ENCODE measurements at regions not wholly inside any gene's neighbourhood (a gene's known extent, or its start where the extent isn't known, plus 50 kb on each side); places are given as distances from the start of the nearest gene placed in this dataset.

GRCh38 chr12:105748806-105749600 lies 389.8 kb downstream of the NUAK1 start:
- Histone ChIP-seq H3K4me1 (no peaks in the 10 kb centered on the region), H3K4me3 (ENCODE audit: low read depth, low read length) (no peak overlapping the region), H3K27me3 (no peaks in the 10 kb centered on the region), H3K9me3 (no peaks in the 10 kb centered on the region), H3K36me3 (no peaks in the 10 kb centered on the region)
- no peak for DNase-seq
- TF ChIP-seq CTCF (IDR thresholded peaks at IDR 0.05; ENCODE audit: low read depth, low read length): no peak

GRCh38 chr12:105750096-105750495 lies 388.7 kb downstream of the NUAK1 start:
- no peak for DNase-seq
- Histone ChIP-seq H3K4me3 (ENCODE audit: low read depth, low read length) (no peak overlapping the region), H3K36me3 (no peaks in the 10 kb centered on the region), H3K27me3 (no peaks in the 10 kb centered on the region), H3K9me3 (no peaks in the 10 kb centered on the region), H3K4me1 (no peaks in the 10 kb centered on the region)
- no peak for TF ChIP-seq CTCF (IDR thresholded peaks at IDR 0.05; ENCODE audit: low read depth, low read length)

DNA sequence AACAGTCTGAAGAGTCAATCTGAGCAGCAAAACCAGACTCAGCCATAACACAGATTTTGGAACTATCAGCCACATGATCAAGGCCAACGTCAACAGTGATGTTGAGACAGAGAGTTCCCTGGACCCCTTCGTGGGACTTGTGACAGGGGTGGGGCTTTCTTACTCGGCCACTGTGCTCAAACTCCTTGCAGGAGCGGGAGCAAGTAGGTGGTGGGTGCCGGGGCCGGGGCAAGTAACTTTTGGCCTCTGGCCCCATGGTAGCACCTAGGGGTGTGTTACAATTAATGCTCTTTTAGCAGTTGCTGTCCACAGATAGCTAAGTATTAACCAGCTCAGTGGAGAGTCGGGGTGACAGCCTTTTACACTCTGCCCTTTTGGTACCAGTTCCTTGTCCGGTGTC lies 384.4 kb downstream of the NUAK1 start:
- no peak for DNase-seq
- TF ChIP-seq CTCF (IDR thresholded peaks at IDR 0.05; ENCODE audit: low read depth, low read length): no peak
- Histone ChIP-seq H3K36me3 (no peaks in the 10 kb centered on the region), H3K4me1 (no peaks in the 10 kb centered on the region), H3K4me3 (ENCODE audit: low read depth, low read length) (no peak overlapping the region), H3K9me3 (no peaks in the 10 kb centered on the region), H3K27me3 (no peaks in the 10 kb centered on the region)

DNA sequence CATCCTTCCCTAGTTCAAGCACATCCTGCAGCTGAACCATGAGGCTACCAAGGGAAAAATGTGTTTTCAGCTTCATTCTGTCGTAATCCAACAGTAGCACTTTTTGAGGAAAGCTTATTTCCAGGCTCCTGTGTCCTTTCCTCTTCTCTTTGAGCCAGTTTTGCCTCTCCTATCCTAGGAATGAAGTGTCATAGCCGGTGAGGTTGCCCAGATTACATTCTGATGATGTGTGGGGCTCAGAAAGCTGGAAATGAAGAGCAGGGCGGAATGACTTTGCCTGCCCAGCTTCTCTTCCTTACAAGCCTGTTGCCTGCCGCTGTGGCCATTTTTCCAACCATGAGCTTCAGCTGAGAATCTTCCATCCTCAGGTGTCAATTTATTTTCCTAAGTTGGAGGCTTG lies 381.8 kb downstream of the NUAK1 start:
- H3K4me3 ChIP-seq (ENCODE audit: low read depth, low read length): no peak overlapping the region
- H3K27me3 ChIP-seq: no peaks in the 10 kb centered on the region
- DNase-seq: no peak
- no peaks in the 10 kb centered on the region for H3K9me3 ChIP-seq
- no peak for TF ChIP-seq CTCF (IDR thresholded peaks at IDR 0.05; ENCODE audit: low read depth, low read length)
- H3K36me3 ChIP-seq: no peaks in the 10 kb centered on the region
- H3K4me1 ChIP-seq: no peaks in the 10 kb centered on the region

DNA sequence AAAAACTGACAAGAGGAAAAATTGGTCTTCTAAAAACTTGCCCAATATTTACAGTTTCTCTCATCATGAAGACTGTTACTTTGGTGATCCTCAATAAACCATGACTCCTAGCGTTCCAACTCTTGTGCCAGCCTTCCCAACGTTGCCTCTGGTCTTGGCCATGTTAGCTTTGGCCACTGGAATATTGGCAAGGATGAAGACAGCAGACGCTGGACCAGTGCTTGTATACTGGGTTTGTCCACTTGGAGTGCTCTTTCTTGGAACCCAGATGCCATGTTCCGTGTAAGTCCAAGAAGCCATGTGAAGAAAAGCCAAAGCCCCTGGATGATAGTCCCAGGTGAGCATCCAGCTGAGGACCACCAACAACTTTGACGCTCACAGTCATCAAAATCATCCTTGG lies 379.6 kb downstream of the NUAK1 start:
- H3K4me3 ChIP-seq (ENCODE audit: low read depth, low read length): no peak overlapping the region

More for the DNA sequence above, 379.6 kb downstream of the NUAK1 start:
- DNase-seq: no peak
- no peaks in the 10 kb centered on the region for H3K9me3 ChIP-seq
- no peak for TF ChIP-seq CTCF (IDR thresholded peaks at IDR 0.05; ENCODE audit: low read depth, low read length)
- H3K27me3 ChIP-seq: no peaks in the 10 kb centered on the region
- no peaks in the 10 kb centered on the region for H3K4me1 ChIP-seq
- H3K36me3 ChIP-seq: no peaks in the 10 kb centered on the region

Measured in BE2C (cell line).